ENCODE measurements at regions not wholly inside any gene's neighbourhood (a gene's known extent, or its start where the extent isn't known, plus 50 kb on each side); places are given as distances from the start of the nearest gene placed in this dataset.
A peak's percentile ranks its signal among the peaks of the same experiment; 100 is the strongest.

GRCh38 chr6:100968949-100969348, 87.8 kb upstream of the ASCC3 start:
- Mint-ChIP-seq H3K36me3 (ENCODE audit: low read depth) (no peaks in the 10 kb centered on the region; the same call in 2 of the 3 replicates), H3K27me3 (ENCODE audit: insufficient read depth, low read depth, poor library complexity) (peaks cover 2% of the 10 kb centered on the region), H3K4me1 (no peaks in the 10 kb centered on the region), H3K9me3 (peaks cover 12% of the 10 kb centered on the region; the same call in 2 of the 3 replicates), H3K4me3 (no peak overlapping the region), H3K27ac (no peak overlapping the region)
- Histone ChIP-seq H3K4me2 (no peak overlapping the region), H3K4me1 (ENCODE audit: insufficient read depth) (no peaks in the 10 kb centered on the region), H4K20me1 (replicated peaks; ENCODE audit: insufficient read depth) (no peaks in the 10 kb centered on the region), H3K79me2 (replicated peaks; ENCODE audit: insufficient read depth) (no peaks in the 10 kb centered on the region), H3K27me3 (ENCODE audit: insufficient read depth) (no peaks in the 10 kb centered on the region), H3K4me3 (no peak overlapping the region), H2AFZ (peak overlapping the region; percentile 28; the same call in 1 of the 2 replicates), H3K9me2 (ENCODE audit: insufficient read depth) (peaks cover 8% of the 10 kb centered on the region; the same call in 1 of the 2 replicates), H3K27ac (ENCODE audit: low read depth) (no peak overlapping the region), H3K36me3 (ENCODE audit: insufficient read depth) (no peaks in the 10 kb centered on the region), H3F3A (replicated peaks; ENCODE audit: low read depth) (no peaks in the 10 kb centered on the region)
- DNase-seq (ENCODE audit: low spot score) = peak; percentile 49
- ATAC-seq = no peak; the same call in 2 of the 3 replicates
- TF ChIP-seq EZH2phosphoT487 (IDR thresholded peaks at IDR 0.05; ENCODE audit: unreplicated experiment) (no peak), ZNF331 (CRISPR knock-in tag; IDR thresholded peaks at IDR 0.05; ENCODE audit: low read depth) (no peak), STAT1 (IDR thresholded peaks at IDR 0.05; ENCODE audit: unreplicated experiment) (no peak), ZNF114 (CRISPR knock-in tag; IDR thresholded peaks at IDR 0.05) (no peak), POLR2AphosphoS5 (IDR thresholded peaks at IDR 0.05; ENCODE audit: low read depth) (no peak), NANOG (IDR thresholded peaks at IDR 0.05; ENCODE audit: borderline replicate concordance) (no peak), EZH2 (IDR thresholded peaks at IDR 0.05; ENCODE audit: low read depth, unreplicated experiment) (no peak), CREB1 (CRISPR knock-in tag; IDR thresholded peaks at IDR 0.05; ENCODE audit: low read depth) (no peak), CTCF (conservative IDR thresholded peaks at IDR 0.05; ENCODE audit: low read depth in 2 of 2) (peak; percentile 25 to 54; a peak in 3 of 4 replicates)

- H3K27me3 Mint-ChIP-seq (ENCODE audit: insufficient read depth, low read depth, poor library complexity) = peaks cover 7% of the 10 kb centered on the region
- Histone ChIP-seq H3F3A (replicated peaks; ENCODE audit: low read depth) (no peaks in the 10 kb centered on the region), H3K4me1 (ENCODE audit: insufficient read depth) (no peaks in the 10 kb centered on the region), H3K27ac (ENCODE audit: low read depth) (no peak overlapping the region), H3K9me2 (ENCODE audit: insufficient read depth) (no peaks in the 10 kb centered on the region), H2AFZ (peak overlapping the region; percentile 94), H3K36me3 (ENCODE audit: insufficient read depth) (no peaks in the 10 kb centered on the region), H3K4me2 (no peak overlapping the region), H4K20me1 (replicated peaks; ENCODE audit: insufficient read depth) (no peaks in the 10 kb centered on the region), H3K4me3 (no peak overlapping the region), H3K79me2 (replicated peaks; ENCODE audit: insufficient read depth) (no peaks in the 10 kb centered on the region), H3K27me3 (ENCODE audit: insufficient read depth) (no peaks in the 10 kb centered on the region)
- no peak overlapping the region for H3K4me3 Mint-ChIP-seq
- ATAC-seq = peak; percentile 52; the same call in 2 of the 3 replicates
- H3K36me3 Mint-ChIP-seq (ENCODE audit: low read depth) = peaks cover 3% of the 10 kb centered on the region; the same call in 1 of the 3 replicates
- peaks cover 6% of the 10 kb centered on the region; the same call in 2 of the 3 replicates for H3K4me1 Mint-ChIP-seq
- DNase-seq (ENCODE audit: low spot score) = peak; percentile 9
- peaks cover 4% of the 10 kb centered on the region; the same call in 1 of the 3 replicates for H3K9me3 Mint-ChIP-seq
- peak overlapping the region; percentile 25; the same call in 1 of the 2 replicates for H3K27ac Mint-ChIP-seq
- TF ChIP-seq EZH2 (IDR thresholded peaks at IDR 0.05; ENCODE audit: low read depth, unreplicated experiment) = no peak
- no peak for TF ChIP-seq ZNF331 (CRISPR knock-in tag; IDR thresholded peaks at IDR 0.05; ENCODE audit: low read depth)
- TF ChIP-seq, protein P1, sequence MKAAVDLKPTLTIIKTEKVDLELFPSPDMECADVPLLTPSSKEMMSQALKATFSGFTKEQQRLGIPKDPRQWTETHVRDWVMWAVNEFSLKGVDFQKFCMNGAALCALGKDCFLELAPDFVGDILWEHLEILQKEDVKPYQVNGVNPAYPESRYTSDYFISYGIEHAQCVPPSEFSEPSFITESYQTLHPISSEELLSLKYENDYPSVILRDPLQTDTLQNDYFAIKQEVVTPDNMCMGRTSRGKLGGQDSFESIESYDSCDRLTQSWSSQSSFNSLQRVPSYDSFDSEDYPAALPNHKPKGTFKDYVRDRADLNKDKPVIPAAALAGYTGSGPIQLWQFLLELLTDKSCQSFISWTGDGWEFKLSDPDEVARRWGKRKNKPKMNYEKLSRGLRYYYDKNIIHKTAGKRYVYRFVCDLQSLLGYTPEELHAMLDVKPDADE (IDR thresholded peaks at IDR 0.05) = no peak
- TF ChIP-seq NANOG (IDR thresholded peaks at IDR 0.05; ENCODE audit: borderline replicate concordance) = no peak
- TF ChIP-seq EZH2phosphoT487 (IDR thresholded peaks at IDR 0.05; ENCODE audit: unreplicated experiment) = no peak
- TF ChIP-seq CTCF (conservative IDR thresholded peaks at IDR 0.05; ENCODE audit: low read depth in 2 of 2) = no peak
- TF ChIP-seq POLR2AphosphoS5 (IDR thresholded peaks at IDR 0.05; ENCODE audit: low read depth) = no peak
Measured at GRCh38 chr6:100979267-100979666, 98.1 kb upstream of the ASCC3 start.
